GM19023 (cell line): ENCODE measurements at regions not wholly inside any gene's neighbourhood (a gene's known extent, or its start where the extent isn't known, plus 50 kb on each side); places are given as distances from the start of the nearest gene placed in this dataset.

ENCODE experiments used
- ATAC-seq: cut with Tn5 transposase; IDR thresholded peaks from one replicate; pipeline ENCODE4 v1.9.1; 2021; ENCODE audit warnings: mild to moderate bottlenecking, moderate library complexity; ENCODE audit not compliant: unreplicated experiment

DNA sequence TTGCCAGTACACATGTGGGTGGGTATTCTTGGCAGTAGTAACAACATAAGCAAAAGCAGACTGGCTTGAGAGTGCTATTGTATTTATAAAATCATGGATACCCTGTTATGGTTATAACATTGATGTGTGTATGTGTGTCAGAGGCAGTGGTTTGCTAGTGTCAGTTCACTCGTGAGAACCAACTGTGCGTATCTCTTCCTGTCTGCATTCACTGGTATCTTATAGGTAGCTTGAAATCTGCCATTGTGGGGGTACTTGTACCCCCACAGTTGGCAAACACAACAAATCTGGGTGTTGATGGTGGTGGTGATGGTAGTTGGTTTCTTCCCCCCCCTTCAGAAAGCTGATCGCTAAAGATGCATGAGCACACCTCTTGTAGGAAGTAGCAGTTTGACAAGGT, 355.8 kb upstream of the SATB1 start:
- no peak for ATAC-seq

DNA sequence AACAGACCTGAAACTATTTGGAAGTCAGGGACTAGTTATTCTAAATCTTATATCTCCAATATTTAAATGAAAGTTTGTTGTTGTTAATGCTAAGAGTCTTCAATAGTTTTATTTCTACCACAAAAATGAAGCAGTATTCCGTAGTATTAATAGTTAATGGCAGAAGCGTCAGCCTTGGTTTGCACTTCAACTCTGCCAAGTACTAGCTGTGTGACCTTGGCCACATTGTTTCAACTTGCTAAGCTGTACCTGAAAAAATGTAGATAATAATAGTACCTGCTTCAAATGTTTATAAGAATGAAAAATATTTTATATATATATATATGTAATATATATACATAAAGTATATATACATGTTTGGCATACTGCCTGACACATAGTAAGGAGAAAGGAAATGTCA, 354.6 kb upstream of the SATB1 start:
- ATAC-seq = no peak

DNA sequence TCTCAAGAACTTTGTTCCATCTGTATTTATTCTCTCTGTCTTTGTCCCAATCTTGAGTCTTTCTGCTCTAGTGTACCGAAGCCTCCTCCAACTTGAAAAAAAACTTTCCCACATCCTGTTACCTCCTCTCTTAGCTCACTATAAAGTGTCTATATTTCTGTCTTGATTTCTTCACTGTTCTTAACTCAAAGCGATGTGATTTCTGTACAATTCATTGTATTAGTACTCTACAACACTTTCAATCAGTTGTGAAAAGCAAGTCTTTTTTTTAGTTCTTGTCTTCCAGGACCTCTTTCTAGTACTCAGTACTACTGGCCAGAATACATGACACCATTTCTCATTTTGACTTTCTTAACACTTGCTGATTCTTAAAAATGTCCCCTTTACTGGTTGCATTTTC, 353.5 kb upstream of the SATB1 start:
- no peak for ATAC-seq

DNA sequence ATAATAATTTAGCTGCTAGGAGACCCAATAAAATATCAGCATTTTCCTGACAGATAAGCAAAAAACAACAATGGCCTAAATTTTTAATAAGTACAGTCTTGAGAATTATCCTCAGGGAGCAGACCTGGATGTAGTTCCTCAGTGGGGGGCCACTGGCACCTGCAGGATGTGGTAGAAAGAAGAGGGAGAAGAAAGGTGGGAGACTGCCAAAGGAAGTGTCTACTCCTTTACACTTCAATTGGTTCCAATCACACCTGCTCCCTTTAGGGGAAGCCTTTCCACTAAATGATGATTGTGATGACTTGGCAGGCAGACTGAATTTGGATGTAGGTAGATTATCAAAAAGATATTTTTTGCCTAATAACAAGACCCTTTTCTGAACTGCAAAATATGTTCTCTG, 353.0 kb upstream of the SATB1 start:
- ATAC-seq = no peak

DNA sequence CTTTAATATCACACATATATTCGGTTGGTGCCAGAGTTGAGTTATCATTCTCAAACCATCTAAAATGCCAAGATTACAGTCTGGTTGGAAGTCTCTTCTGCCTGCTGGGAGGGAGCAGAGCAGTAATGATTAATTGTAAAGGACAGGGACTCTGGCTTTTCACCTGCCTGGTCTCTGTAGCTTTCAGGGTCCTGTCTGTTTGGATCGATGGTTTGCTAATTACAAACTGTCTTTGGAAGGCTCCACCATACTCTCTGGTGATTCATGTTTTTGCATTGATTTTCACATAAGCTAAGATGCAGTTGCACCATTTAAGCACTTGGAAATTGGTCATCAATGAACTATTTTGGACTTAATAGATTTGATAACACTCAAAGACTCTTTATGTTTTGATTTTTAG, 350.4 kb upstream of the SATB1 start:
- no peak for ATAC-seq

DNA sequence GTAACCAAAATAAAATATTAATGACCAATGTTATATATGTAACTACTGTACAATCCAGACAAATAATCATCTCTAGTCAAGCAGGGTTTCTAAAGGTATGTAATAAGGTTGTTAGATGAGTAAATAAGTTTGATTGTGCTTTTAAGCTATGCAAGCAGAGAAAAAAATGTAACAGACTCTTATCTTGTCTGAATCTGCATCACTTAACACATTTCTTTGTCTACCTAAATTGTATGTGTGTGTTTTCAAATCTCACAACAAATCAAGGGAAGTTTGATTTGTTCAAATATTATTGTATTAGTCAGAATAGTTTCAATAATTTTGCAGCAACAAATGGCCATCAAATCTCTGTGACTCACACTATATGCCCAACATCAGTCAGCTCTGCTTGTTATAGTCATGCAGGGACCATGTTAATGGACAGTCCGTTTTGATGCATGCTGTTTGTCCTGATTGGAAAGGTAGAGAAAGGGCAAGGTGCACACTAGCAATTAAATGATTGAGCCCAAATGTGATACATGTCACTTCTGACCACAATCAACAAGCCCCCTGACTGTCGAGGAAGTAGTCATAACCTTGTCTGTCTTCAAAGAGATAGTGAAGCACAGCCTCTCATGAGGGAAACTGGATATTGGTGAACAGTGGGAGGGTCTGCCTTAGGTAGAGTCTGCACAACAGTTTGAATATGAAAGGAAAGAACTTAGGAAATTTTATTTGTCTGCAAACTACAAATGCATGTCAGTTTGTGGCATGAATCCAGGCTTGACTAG, 349.4 kb upstream of the SATB1 start:
- ATAC-seq = no peak

DNA sequence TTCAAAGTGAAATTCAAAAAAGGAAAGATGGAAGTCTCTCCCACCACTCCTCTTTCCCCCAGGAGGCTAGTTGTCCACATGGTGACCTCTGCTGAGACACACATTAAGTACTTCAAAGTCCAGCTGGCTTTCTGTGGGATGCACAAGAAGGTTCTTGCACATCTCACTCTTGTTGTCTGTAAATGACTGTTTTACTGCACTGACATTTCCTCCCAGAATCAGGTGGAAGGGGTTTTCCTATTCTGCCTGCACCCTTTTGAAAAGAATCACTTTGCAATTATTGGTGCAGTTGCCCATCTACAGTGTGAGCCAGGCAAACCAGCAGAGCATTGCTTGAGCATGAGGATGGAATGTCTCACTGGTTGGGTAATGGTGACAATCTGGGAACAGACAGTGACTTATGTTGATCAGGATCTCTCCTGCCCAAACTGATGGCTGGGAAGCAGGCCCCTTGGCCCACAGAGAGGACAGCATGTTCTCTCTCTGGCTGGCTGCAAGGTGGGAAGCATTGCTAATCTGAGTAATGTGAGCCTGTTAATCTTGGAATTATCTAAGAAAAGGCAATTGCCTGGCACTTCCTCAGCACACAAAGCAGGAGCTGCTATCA, 347.7 kb upstream of the SATB1 start:
- no peak for ATAC-seq

DNA sequence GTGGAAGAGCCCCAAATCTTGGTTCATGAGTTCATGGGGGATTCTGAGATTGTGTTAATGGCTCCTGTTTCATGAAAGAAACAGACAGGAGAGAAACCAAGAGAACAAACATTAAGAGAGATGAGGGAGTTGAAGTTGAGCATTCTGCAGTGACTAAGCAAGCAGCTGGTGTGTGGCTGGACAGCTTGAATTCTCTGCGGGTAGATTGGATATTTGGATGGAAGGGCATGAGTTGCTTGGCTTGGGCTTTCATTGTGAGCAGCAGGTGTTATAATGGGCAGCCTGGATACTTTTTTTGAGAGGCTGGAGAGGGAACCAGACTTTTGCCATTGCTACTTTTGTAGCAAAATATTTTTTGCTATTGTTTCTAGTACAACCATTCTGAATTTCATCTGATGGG, 346.8 kb upstream of the SATB1 start:
- ATAC-seq = no peak

DNA sequence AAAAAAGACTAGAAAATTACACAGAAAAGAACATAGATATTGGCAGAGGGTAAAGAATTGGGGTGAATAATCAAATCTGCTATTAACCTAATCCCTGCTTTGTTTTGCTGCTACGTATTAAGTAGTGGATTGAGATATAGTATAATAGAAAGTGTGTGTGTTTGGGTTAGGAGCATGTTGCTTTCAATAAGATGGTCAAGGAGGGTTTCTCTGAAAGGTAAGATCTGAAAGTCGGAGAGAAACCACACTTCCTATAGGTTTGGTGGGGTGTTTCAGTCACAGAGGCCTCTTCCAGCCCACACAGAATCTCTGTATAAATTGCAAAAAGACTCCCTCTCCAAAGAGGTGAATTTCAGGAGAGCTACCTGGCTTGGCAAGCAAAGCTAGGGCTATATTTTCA, 345.7 kb upstream of the SATB1 start:
- no peak for ATAC-seq

DNA sequence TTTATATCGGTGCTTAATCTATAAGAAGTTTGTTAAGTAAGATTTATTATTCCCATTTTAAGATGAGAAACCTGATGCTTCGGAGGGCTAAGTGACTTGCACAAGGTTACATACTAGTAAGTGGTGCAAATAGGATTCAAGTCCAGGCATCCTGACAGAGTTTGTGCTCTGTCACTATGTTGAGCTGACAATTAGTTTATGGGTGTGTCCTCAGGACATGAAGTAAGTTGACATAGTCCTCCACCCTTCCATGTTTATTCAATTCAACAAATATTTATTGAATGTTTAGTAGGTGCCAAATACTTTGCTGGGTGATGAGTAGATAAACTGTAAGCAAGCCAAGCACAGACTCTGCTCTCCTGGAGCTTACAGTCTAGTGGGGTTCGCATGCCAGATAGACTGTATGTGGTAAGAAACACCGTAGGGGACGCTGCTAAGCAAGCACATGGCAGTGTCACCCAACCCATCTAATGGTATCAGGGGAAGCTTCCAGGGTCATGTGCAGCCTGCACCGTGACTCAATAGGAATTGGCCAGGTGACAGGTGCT, 342.7 kb upstream of the SATB1 start:
- ATAC-seq = no peak

DNA sequence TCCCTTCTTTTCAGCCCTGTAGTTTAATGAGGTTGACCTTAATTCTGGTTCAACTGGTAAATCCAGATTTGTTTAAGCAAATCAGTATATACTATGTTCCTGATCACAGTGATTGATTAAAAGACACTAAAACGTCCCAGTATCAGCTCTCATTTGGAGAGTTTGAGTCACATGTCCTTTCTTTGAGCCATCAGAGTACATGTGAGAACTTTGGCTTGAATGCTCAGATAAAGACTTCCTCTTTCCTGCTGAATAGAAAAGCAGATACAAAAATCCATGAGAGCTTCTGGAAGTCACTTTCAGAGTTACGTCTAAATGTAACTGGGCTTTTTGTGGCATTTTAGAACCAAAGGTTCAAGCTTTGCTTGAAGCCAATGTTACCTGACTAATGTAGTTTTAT, 341.8 kb upstream of the SATB1 start:
- no peak for ATAC-seq

DNA sequence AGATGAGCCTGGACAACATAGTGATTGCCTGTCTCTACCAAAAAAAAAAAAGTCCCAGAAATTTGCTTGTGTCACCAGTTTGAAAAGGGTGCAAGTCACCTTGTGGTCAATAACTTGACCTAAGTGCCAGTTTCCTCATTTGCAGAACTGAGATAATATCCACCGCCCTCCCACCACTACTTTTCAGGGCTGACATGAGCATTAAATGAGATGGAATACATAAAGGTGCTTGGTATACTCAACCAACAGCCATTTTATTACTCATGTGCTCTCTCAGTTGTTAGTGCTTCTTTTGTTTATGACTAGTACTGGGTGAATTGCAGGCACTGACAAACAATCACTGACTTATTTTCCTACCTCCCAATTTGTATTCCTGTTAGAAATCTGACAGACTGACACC, 340.5 kb upstream of the SATB1 start:
- ATAC-seq = no peak

DNA sequence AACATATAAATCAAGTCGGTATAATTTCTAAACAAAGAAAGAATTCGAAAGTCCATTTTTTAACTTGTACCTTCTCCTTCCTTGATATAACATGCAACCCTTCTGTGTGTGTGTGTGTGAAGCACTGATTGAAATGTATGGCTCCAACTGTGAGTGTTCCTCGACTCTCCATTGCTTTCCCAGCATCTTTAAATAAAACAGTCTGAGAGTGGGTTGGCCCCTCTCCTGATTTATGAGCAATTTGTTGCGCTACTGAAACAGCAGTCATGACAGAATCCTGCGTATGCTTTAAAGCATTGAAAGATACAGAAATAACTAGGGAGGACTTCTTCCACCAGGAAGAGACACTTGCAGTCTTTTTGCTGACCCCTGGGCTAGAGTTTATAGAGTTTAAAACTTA, 340.0 kb upstream of the SATB1 start:
- no peak for ATAC-seq

DNA sequence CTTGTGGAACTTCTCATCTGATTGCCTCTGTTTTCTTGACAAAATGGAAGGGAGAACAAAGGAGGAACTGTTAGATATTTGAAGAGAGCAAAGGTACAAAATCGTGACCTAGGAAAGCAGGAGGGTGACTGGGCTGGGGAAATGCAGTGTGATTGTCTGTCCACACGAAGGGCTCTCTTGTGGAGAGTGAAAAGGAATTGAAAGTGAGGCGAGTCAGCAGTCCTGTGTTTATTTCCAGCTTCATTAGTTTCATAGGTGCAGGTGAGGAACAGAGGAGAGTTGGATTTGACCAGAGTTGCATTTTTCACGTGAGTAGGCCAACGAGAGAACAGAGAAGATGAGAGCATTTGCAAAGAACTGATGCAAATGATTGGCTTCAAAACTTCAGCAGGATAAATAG, 336.4 kb upstream of the SATB1 start:
- no peak for ATAC-seq

DNA sequence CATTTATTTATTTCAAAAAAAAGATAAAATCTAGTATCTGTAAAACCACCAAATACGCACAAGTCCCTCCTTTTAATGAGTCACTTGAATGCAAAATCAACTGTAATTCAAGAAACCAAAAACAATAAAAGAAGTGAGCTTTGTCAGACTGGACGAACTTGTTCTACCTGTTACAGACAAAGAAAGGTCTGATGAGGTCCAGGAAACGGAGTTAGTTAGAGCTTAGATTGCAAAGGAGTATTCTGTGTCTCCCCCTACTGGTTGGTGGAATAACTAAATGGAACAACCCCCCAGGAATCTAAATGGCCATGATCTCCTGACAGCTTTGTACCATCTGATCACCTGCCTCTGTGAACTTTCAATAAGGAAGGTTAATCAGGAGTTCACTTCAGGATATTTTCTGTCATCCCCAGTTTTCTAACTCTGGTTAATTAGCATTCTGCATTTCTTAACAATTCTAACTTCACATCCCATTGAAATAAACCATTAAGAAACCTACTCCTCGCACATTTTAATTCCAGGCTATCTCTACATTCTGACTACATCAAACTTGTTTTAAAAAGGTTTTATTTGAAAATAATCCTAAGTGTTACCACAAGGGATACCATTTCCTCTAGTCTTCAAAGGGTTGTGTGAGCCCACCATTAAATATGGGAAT, 333.0 kb upstream of the SATB1 start:
- ATAC-seq = peak; percentile 79

DNA sequence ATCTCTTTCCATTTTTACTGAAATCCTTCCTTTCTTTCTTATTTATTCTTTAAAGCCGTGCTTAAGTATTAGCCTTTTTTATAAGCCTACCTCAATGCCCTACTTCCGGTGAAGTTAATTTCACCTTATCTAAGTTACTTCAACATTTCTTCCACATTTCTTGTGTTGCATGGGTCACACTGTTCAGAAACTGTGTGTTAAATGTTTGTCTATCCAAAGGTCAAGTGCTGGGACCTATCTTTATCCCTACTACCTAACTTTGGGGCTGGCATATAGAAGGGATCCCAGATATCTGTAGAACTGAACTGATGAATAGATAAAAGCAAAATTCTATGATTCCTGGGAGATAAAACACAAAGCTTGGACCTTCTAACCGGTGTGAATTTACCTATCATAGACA, 332.3 kb upstream of the SATB1 start:
- no peak for ATAC-seq

DNA sequence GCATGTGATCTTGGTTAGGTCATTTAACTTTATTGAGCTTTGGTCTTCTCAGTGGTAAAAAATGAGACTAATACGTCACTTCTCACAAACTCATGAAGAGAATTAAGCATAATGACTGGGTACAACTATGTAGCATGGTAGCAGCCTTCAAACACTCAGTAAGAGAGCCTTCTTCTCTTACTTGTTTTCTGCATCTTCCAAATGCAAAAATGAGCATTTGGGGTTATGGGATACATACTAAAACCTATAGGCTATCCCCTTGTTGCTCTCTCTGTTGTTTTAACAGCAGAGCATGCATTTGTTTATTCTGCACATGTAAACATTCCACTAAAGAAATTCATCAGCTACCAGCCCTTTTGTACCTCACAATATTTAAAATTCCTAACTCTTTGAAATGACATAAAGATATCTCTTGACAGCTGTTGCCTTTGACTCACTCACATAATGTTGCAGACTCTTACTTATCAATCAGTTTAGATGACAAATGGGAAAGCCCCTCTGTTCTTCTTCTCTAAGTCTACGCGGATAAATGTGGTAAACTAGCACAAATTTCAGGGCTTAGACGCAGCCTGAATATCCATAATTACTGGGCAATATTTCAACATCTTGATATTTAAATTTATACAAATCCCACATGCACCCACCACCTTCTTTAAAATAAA, 327.3 kb upstream of the SATB1 start:
- no peak for ATAC-seq

DNA sequence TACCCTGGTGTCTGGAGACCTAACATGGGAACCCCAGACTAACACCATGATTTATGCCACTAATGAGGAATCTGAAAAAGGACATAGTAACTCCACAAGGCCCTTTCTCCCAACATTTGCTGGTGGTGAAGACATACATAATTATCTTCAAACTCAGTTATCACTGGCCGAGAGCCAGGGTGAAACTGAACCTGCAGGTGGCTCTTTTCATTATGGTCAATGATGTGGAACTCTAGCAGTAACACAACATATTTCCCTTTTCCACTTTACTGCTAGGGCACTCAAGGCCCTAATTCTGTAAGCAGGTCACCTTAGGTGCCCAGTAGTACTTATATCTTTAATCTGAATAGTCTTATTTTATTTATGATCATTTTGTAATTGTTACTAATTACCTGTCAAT, 326.4 kb upstream of the SATB1 start:
- no peak for ATAC-seq

DNA sequence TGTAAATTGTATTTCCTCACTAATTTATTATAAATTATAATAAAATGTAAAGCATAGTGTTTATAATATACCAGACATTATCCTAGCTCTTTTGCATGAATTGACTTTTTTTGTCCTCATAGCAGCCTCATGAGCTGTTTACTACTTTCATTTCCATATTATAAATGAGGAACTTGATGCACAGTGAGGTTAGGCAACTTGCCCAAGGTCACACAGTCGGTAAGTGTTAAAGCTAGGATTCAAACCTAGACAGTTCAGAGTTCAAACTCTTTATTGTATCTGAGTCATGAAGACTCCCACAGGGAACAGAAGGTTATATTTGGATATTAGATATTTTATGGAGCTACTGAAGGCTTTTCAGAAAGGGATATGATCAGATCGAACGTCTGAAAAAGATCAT, 322.2 kb upstream of the SATB1 start:
- no peak for ATAC-seq

DNA sequence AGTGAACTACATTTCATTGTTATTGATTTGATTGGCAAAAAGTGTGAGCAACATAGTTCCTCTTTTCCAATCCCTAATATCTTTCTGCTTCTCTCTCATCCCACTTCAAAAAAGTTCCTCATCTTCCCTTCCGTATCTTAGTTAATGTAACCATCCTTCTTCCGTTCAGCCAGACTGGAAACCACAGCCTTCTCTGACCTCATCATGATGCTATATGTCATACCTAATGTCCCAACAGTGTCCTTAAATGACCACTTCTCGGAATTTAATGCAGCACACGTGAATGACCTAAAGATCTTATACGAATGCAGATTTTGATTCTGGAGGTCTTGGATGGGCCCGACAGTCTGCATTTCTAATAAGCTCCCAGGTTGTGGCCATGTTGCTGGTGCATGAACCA, 320.3 kb upstream of the SATB1 start:
- no peak for ATAC-seq

DNA sequence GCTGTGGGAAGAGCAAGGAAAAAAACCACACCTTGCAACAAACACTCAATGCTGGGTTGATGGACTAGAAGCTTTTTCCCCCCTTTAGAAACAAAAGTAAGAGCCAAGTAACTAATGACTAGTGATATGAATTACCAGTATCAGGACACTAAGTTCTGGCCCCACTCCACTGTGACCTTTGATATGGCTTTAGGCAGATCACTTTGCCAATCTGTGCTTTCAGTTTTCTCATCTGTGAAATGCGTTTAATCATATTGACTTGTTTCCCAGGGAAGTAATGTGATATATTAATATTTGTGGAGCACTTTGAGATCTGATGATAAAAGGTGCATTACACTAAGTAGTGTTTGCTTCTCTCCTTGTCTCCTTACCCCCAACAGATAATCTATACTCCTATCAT, 319.3 kb upstream of the SATB1 start:
- no peak for ATAC-seq

DNA sequence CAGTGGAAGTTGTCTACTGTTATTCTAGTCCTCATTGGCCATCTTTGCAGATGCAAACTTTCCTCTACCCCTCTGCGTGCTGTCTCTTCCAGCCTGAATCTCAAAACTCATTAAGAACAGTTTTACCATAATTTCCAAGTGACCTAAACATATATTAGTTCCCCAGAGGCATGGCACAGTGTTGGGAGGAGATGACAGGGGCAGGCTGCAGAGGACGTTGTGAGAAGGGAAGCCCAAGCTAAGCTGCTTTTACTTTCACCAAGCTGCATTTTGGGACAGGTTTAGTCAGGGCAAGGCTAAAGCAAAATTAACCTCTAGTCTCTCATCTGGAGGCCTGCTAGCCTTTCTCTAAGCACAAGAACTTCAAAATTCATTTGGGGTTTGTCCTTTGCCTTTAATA, 318.6 kb upstream of the SATB1 start:
- no peak for ATAC-seq
